Effector memory CD4-positive, alpha-beta T cell (primary cell): ENCODE measurements at regions not wholly inside any gene's neighbourhood (a gene's known extent, or its start where the extent isn't known, plus 50 kb on each side); places are given as distances from the start of the nearest gene placed in this dataset.
"Not testable (repeated sequence)": the region's sequence is repeated elsewhere in the genome, so short reads cannot be mapped to it uniquely, and the experiment has no call there.

ENCODE experiments used
- DNase-seq, 3 donors: peaks; one replicate each; pipeline ENCODE4 v3.0.0-alpha.2; 2020
- H3K27ac ChIP-seq: 2 replicates; pipeline ENCODE4 v1.7.0; 2013; ENCODE audit warnings: mild to moderate bottlenecking, low read length, moderate library complexity; ENCODE audit not compliant: insufficient read depth, poor library complexity, severe bottlenecking
- H3K27me3 ChIP-seq: replicated peaks from 2 replicates; pipeline ENCODE4 v1.7.0; 2013; ENCODE audit warnings: mild to moderate bottlenecking, low read length; ENCODE audit not compliant: insufficient read depth, control insufficient read depth, poor library complexity, severe bottlenecking
- H3K36me3 ChIP-seq: 2 replicates; pipeline ENCODE4 v1.7.0; 2013; ENCODE audit warnings: mild to moderate bottlenecking, low read length, moderate library complexity; ENCODE audit not compliant: control insufficient read depth, insufficient read depth
- H3K4me1 ChIP-seq: 2 replicates; pipeline ENCODE4 v1.7.0; 2013; ENCODE audit warnings: low read length, mild to moderate bottlenecking; ENCODE audit not compliant: control insufficient read depth, insufficient read depth, poor library complexity, severe bottlenecking
- H3K4me3 ChIP-seq: 2 replicates; pipeline ENCODE4 v1.7.0; 2013; ENCODE audit warnings: low read length, low read depth, mild to moderate bottlenecking; ENCODE audit not compliant: insufficient read depth, poor library complexity, severe bottlenecking
- H3K9me3 ChIP-seq: 2 replicates; pipeline ENCODE4 v1.7.0; 2013; ENCODE audit warnings: mild to moderate bottlenecking, low read length, moderate library complexity; ENCODE audit not compliant: control insufficient read depth

- H3K4me3 ChIP-seq: no peak overlapping the region
- H3K27me3 ChIP-seq: no peaks in the 10 kb centered on the region
- H3K36me3 ChIP-seq: no peaks in the 10 kb centered on the region
- H3K27ac ChIP-seq: no peak overlapping the region
- H3K4me1 ChIP-seq: no peaks in the 10 kb centered on the region
- no peak for DNase-seq
- no peaks in the 10 kb centered on the region for H3K9me3 ChIP-seq
Measured at GRCh38 chr12:90543374-90543773, 411.6 kb downstream of the CCER1 start.

- not testable (repeated sequence) for DNase-seq, H3K27ac ChIP-seq
Measured at GRCh38 chr12:90542852-90543251, 412.1 kb downstream of the CCER1 start.

GRCh38 chr12:90533828-90534227 lies 421.1 kb downstream of the CCER1 start:
- H3K4me1 ChIP-seq, H3K4me3 ChIP-seq, DNase-seq, H3K27ac ChIP-seq, H3K36me3 ChIP-seq, H3K27me3 ChIP-seq, H3K9me3 ChIP-seq: not testable (repeated sequence)

More at GRCh38 chr12:90542852-90543251, 412.1 kb downstream of the CCER1 start:
- not testable (repeated sequence) for H3K4me3 ChIP-seq, H3K4me1 ChIP-seq, H3K36me3 ChIP-seq, H3K27me3 ChIP-seq, H3K9me3 ChIP-seq

DNA sequence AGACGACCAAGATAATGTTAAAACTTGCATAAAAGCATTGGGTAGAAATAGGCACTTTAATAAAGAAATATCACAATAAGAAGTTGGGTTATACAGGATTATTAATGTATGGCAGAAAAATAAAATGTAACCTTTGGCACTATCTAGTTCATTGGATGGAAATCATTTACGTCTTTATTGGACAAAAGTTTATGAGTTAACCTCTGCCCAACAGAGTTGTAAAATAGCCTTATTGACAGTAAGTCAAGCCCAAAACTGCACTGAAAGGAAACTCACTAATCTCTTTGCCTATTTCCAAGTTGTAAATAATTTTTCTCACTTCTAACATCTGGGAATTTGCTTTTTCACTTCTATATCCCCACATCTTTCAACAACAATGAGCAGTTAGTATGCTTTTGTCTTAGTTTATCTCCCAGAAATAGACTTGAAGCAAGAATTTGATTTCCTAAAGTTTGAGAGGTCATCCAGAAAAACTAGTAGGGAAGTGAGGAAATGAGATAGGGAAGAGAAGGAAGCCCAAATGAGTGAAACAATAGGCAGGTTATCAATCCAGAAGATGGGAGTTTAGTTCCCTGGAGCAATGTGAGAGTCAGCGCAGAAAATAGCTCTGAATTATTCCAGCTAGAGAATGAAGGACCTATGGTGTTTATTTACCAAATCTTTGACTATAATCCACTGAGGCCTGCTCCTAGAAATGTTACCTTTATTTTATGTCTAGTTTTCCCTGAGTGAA lies 434.8 kb downstream of the CCER1 start:
- Histone ChIP-seq H3K4me3 (no peak overlapping the region), H3K4me1 (no peaks in the 10 kb centered on the region), H3K36me3 (no peaks in the 10 kb centered on the region), H3K9me3 (no peaks in the 10 kb centered on the region), H3K27ac (no peak overlapping the region), H3K27me3 (no peaks in the 10 kb centered on the region)
- DNase-seq: no peak

- H3K4me3 ChIP-seq: no peak overlapping the region
- no peaks in the 10 kb centered on the region for H3K27me3 ChIP-seq
- no peaks in the 10 kb centered on the region for H3K9me3 ChIP-seq
- H3K4me1 ChIP-seq: no peaks in the 10 kb centered on the region
- no peaks in the 10 kb centered on the region for H3K36me3 ChIP-seq
- no peak for DNase-seq
- no peak overlapping the region for H3K27ac ChIP-seq
Measured at GRCh38 chr12:90519285-90519684, 435.7 kb downstream of the CCER1 start.

GRCh38 chr12:90515199-90516175 lies 439.5 kb downstream of the CCER1 start:
- H3K9me3 ChIP-seq: no peaks in the 10 kb centered on the region
- H3K4me1 ChIP-seq: no peaks in the 10 kb centered on the region
- H3K36me3 ChIP-seq: no peaks in the 10 kb centered on the region
- H3K4me3 ChIP-seq: no peak overlapping the region
- H3K27ac ChIP-seq: no peak overlapping the region
- H3K27me3 ChIP-seq: no peaks in the 10 kb centered on the region
- DNase-seq: no peak

DNA sequence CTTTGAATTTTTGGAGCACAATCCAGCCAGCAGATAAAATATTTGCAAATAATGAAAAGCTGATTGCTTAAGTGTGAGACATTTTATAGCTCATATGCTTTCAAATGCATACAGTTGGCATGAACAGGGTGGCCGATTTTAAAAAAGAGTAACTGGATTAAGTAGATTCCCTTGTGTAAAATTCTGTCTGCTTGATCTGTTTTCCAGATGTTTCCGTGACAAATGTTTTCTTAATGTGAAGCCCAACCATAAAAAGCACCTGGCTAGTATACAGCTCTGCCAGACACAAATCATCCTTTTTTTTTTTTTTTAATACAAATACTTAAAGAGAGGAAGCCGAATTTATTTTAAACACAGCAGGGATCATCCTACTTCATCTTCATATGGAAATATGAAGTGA lies 440.7 kb downstream of the CCER1 start:
- no peak overlapping the region for H3K4me3 ChIP-seq
- no peaks in the 10 kb centered on the region for H3K36me3 ChIP-seq
- DNase-seq: no peak
- H3K9me3 ChIP-seq: no peaks in the 10 kb centered on the region
- no peaks in the 10 kb centered on the region for H3K4me1 ChIP-seq
- H3K27ac ChIP-seq: no peak overlapping the region
- H3K27me3 ChIP-seq: no peaks in the 10 kb centered on the region

DNA sequence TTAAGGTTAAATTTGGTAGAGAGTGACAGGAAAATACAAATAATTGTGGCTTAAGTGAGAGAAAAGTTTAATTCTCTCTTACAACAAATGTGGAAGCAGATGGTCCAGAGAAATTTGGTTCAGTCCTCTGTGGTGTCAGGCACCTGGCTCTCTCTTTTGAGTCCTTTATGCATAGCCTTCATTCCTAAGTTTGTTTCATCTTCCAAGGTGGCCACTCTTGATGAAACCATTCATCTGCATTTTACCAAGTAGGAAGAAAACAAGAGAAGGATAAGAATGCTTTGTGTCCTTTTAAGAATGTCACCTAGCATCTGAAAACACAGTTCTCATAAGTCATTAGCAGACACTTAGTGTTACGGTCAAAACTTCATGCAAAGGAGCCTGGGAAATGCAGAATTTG lies 442.5 kb downstream of the CCER1 start:
- no peaks in the 10 kb centered on the region for H3K36me3 ChIP-seq
- no peaks in the 10 kb centered on the region for H3K9me3 ChIP-seq
- DNase-seq: no peak
- no peaks in the 10 kb centered on the region for H3K27me3 ChIP-seq
- no peak overlapping the region for H3K27ac ChIP-seq
- H3K4me1 ChIP-seq: no peaks in the 10 kb centered on the region
- H3K4me3 ChIP-seq: no peak overlapping the region

DNA sequence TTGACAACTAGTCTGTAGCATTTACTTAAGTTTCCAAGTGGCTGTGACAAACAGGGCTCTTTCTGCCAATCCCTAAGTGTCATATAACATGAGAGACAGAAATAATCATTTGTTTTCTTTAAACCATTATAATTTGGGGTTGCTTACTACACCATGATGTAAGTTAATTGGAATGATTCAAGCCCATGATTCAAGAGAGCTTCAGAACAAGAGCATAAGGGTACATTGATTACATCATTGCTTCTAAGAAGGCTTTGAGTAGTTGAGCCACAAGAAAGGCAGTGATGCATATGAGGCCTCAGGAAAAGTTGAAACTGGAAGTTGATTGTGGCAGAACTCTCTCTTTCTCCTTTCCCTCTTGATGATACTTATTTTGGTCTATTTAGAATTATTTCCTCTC lies 444.0 kb downstream of the CCER1 start:
- H3K4me1 ChIP-seq: no peaks in the 10 kb centered on the region
- DNase-seq: no peak
- no peaks in the 10 kb centered on the region for H3K36me3 ChIP-seq
- H3K27ac ChIP-seq: no peak overlapping the region
- H3K27me3 ChIP-seq: no peaks in the 10 kb centered on the region
- H3K9me3 ChIP-seq: no peaks in the 10 kb centered on the region
- H3K4me3 ChIP-seq: no peak overlapping the region

DNA sequence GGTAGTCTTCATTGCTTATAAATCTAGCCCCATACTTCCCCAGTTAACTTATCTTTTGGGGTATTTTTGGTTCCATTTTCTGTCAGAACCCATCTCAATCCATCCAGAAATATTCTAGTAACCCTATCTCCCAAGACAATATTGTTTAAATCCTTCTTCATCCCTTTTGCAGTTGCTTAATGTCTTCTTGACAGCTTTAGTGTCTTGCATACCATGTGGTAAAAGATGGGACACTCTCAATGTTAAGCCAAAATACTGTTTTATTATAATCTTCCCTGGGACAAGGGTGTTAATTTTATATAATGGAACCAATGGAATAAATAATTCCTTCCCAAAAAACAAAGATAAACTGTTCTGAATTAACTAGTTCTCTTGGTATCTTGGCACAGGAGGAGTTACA lies 450.2 kb downstream of the CCER1 start:
- Histone ChIP-seq H3K27me3 (no peaks in the 10 kb centered on the region), H3K4me3 (no peak overlapping the region), H3K27ac (no peak overlapping the region), H3K9me3 (no peaks in the 10 kb centered on the region), H3K36me3 (no peaks in the 10 kb centered on the region), H3K4me1 (no peaks in the 10 kb centered on the region)
- DNase-seq: no peak
